LNCaP clone FGC (cell line): ENCODE measurements at regions not wholly inside any gene's neighbourhood (a gene's known extent, or its start where the extent isn't known, plus 50 kb on each side); places are given as distances from the start of the nearest gene placed in this dataset.
"Not testable (repeated sequence)": the region's sequence is repeated elsewhere in the genome, so short reads cannot be mapped to it uniquely, and the experiment has no call there.

Experiments
- DNase-seq: peaks from one replicate; pipeline ENCODE4 v3.0.0-alpha.2; 2011; ENCODE audit warnings: low read depth
- H3K4me3 ChIP-seq: 2 replicates; pipeline ENCODE4 v1.5.1; 2011; ENCODE audit warnings: mild to moderate bottlenecking, low read depth, low read length, control low read depth
- CTCF ChIP-seq: IDR thresholded peaks from 2 replicates; pipeline ENCODE4 v1.5.1; 2012; ENCODE audit warnings: mild to moderate bottlenecking; ENCODE audit not compliant: control insufficient read depth, insufficient read depth; ENCODE audit errors: extremely low read depth

- no peak for DNase-seq
- no peak for TF ChIP-seq CTCF
- no peak overlapping the region for H3K4me3 ChIP-seq
Measured at GRCh38 chr17:69669441-69670178, 255.1 kb downstream of the MAP2K6 start.

GRCh38 chr17:69672924-69673323 lies 258.4 kb downstream of the MAP2K6 start:
- no peak overlapping the region for H3K4me3 ChIP-seq
- no peak for TF ChIP-seq CTCF
- DNase-seq = no peak

- TF ChIP-seq CTCF = peak; percentile 25; the same call in 1 of the 2 replicates
- DNase-seq = no peak
- H3K4me3 ChIP-seq = no peak overlapping the region
Measured at GRCh38 chr17:69677130-69677529, 262.6 kb downstream of the MAP2K6 start.

GRCh38 chr17:69678206-69678605 lies 263.7 kb downstream of the MAP2K6 start:
- no peak overlapping the region for H3K4me3 ChIP-seq
- no peak for DNase-seq
- no peak for TF ChIP-seq CTCF

GRCh38 chr17:69679829-69680228 lies 265.3 kb downstream of the MAP2K6 start:
- no peak for DNase-seq
- H3K4me3 ChIP-seq = no peak overlapping the region
- no peak for TF ChIP-seq CTCF

- no peak overlapping the region for H3K4me3 ChIP-seq
- no peak for TF ChIP-seq CTCF
- DNase-seq = no peak
Measured at GRCh38 chr17:69684251-69684650, 269.8 kb downstream of the MAP2K6 start.

GRCh38 chr17:69685150-69685549 lies 270.7 kb downstream of the MAP2K6 start:
- H3K4me3 ChIP-seq, DNase-seq: not testable (repeated sequence)
